BJ (cell line): ENCODE measurements at regions not wholly inside any gene's neighbourhood (a gene's known extent, or its start where the extent isn't known, plus 50 kb on each side); places are given as distances from the start of the nearest gene placed in this dataset.

Experiments
- CTCF ChIA-PET: fragments of 350-600 bp; formaldehyde crosslinking; extraction: SDS; loops from one replicate; lab custom pipeline; 2021; ENCODE audit warnings: antibody characterized with exemption, inconsistent platforms; lab: Yijun Ruan, JAX
- POLR2A ChIA-PET: fragments of 300-600 bp; sonication (Branson Sonifier 250); formaldehyde crosslinking; extraction: SDS; loops from one replicate; lab custom pipeline; 2021; ENCODE audit warnings: antibody characterized with exemption; lab: Charles Lee
- DNase-seq: peaks from one replicate; pipeline ENCODE4 v3.0.0-alpha.2; 2011; ENCODE audit warnings: low read depth
- H3K27me3 ChIP-seq: 2 replicates; pipeline ENCODE4 v1.6.0; 2011; ENCODE audit warnings: low read length; ENCODE audit not compliant: control insufficient read depth, insufficient read depth
- H3K36me3 ChIP-seq: 2 replicates; pipeline ENCODE4 v1.5.1; 2011; ENCODE audit warnings: low read length; ENCODE audit not compliant: control insufficient read depth, insufficient read depth
- H3K4me3 ChIP-seq: 2 replicates; pipeline ENCODE4 v1.5.1; 2011; ENCODE audit warnings: low read depth, mild to moderate bottlenecking, control low read depth, low read length
- CTCF ChIP-seq: IDR thresholded peaks from 2 replicates; pipeline ENCODE4 v1.5.1; 2011; ENCODE audit warnings: low read depth, mild to moderate bottlenecking, control low read depth, inconsistent platforms, low read length, moderate library complexity; ENCODE audit not compliant: insufficient read depth

GRCh38 chr2:155301221-155301620, 602.7 kb downstream of the KCNJ3 start:
- DNase-seq = no peak
- ChIA-PET POLR2A (no interaction called here), CTCF (interaction anchor here (0.6 kb wide), 1 partner anchor 898 kb away, joined by 3 read pairs; no protein-coding TSS in a partner anchor)
- TF ChIP-seq CTCF = no peak
- no peaks in the 10 kb centered on the region for H3K27me3 ChIP-seq
- H3K4me3 ChIP-seq = no peak overlapping the region
- no peaks in the 10 kb centered on the region for H3K36me3 ChIP-seq

- Histone ChIP-seq H3K4me3 (no peak overlapping the region), H3K27me3 (no peaks in the 10 kb centered on the region), H3K36me3 (no peaks in the 10 kb centered on the region)
- TF ChIP-seq CTCF = no peak
- POLR2A ChIA-PET = no interaction called here
- DNase-seq = no peak
- CTCF ChIA-PET = no interaction called here
Observed at GRCh38 chr2:155298001-155298400, 599.5 kb downstream of the KCNJ3 start.

- no peaks in the 10 kb centered on the region for H3K27me3 ChIP-seq
- CTCF ChIA-PET = no interaction called here
- POLR2A ChIA-PET = no interaction called here
- no peaks in the 10 kb centered on the region for H3K36me3 ChIP-seq
- DNase-seq = no peak
- TF ChIP-seq CTCF = no peak
- no peak overlapping the region for H3K4me3 ChIP-seq
Observed at GRCh38 chr2:155294358-155294757, 595.9 kb downstream of the KCNJ3 start.

- no peak for TF ChIP-seq CTCF
- ChIA-PET POLR2A (no interaction called here), CTCF (no interaction called here)
- no peaks in the 10 kb centered on the region for H3K27me3 ChIP-seq
- DNase-seq = no peak
- H3K4me3 ChIP-seq = no peak overlapping the region
- H3K36me3 ChIP-seq = no peaks in the 10 kb centered on the region
Observed at GRCh38 chr2:155281907-155282306, 583.4 kb downstream of the KCNJ3 start.

- POLR2A ChIA-PET = interaction anchor here (0.6 kb wide), 1 partner anchor 594 kb away, joined by 3 read pairs; no protein-coding TSS in a partner anchor
- TF ChIP-seq CTCF = no peak
- no peak for DNase-seq
- CTCF ChIA-PET = no interaction called here
- Histone ChIP-seq H3K27me3 (no peaks in the 10 kb centered on the region), H3K4me3 (no peak overlapping the region), H3K36me3 (no peaks in the 10 kb centered on the region)
Observed at GRCh38 chr2:155273323-155273722, 574.8 kb downstream of the KCNJ3 start.
